Natural killer cell (primary cell): ENCODE measurements at regions not wholly inside any gene's neighbourhood (a gene's known extent, or its start where the extent isn't known, plus 50 kb on each side); places are given as distances from the start of the nearest gene placed in this dataset.

Source experiments
- ATAC-seq, 3 donors: fragments of 150-1000 bp in 2 of 3; fragments of 200-7000 bp in 1 of 3; cut with Tn5 transposase; 1 replicate in 1 of 3; 2 replicates in 2 of 3; pipeline ENCODE4 v1.10.0; 2021; ENCODE audit warnings: mild to moderate bottlenecking in 2 of 3, moderate library complexity in 2 of 3
- DNase-seq, 2 donors: peaks; one replicate each; pipeline versions ENCODE4 v3.0.0 to v3.0.0-alpha.2; 2013 to 2021; ENCODE audit warnings: mixed read lengths in 1 of 2
- H3K27ac ChIP-seq: one replicate; pipeline ENCODE4 v1.5.1; 2013; ENCODE audit warnings: mild to moderate bottlenecking, low read length
- H3K27me3 ChIP-seq: one replicate; pipeline ENCODE4 v1.6.1; 2013; ENCODE audit warnings: low read length; ENCODE audit not compliant: control insufficient read depth, insufficient read depth
- H3K36me3 ChIP-seq: one replicate; pipeline ENCODE4 v1.6.1; 2013; ENCODE audit warnings: low read length; ENCODE audit not compliant: control insufficient read depth, insufficient read depth
- H3K4me1 ChIP-seq: one replicate; pipeline ENCODE4 v1.6.1; 2013; ENCODE audit warnings: low read length; ENCODE audit not compliant: control insufficient read depth, insufficient read depth
- H3K4me3 ChIP-seq: one replicate; pipeline ENCODE4 v1.5.1; 2013; ENCODE audit warnings: low read length
- H3K9me3 ChIP-seq: one replicate; pipeline ENCODE4 v1.6.1; 2013; ENCODE audit warnings: low read length; ENCODE audit not compliant: control insufficient read depth, insufficient read depth
- H3K27ac Mint-ChIP-seq, 2 donors: one replicate each; pipeline ENCODE4 v1.8.0; 2022; ENCODE audit warnings: mild to moderate bottlenecking in 2 of 2, mixed read lengths in 2 of 2, moderate library complexity in 1 of 2
- H3K27me3 Mint-ChIP-seq, 2 donors: one replicate each; pipeline ENCODE4 v1.8.0; 2022; ENCODE audit warnings: low read depth in 2 of 2, mixed read lengths in 2 of 2
- H3K36me3 Mint-ChIP-seq: one replicate; pipeline ENCODE4 v1.8.0; 2022; ENCODE audit warnings: mixed read lengths
- H3K4me1 Mint-ChIP-seq, 2 donors: one replicate each; pipeline ENCODE4 v1.8.0; 2022; ENCODE audit warnings: mixed read lengths in 2 of 2
- H3K4me3 Mint-ChIP-seq: one replicate; pipeline ENCODE4 v1.8.0; 2022; ENCODE audit warnings: mild to moderate bottlenecking, moderate library complexity, mixed read lengths
- H3K9me3 Mint-ChIP-seq, 2 donors: one replicate each; pipeline ENCODE4 v1.8.0; 2022; ENCODE audit warnings: mixed read lengths in 2 of 2
- CTCF ChIP-seq: fragments of 200-600 bp; IDR thresholded peaks from one replicate; pipeline ENCODE4 v1.8.0; 2022; ENCODE audit warnings: antibody characterized with exemption
- WGBS: methylation state at CpG from one replicate; pipeline ENCODE4 v1.1.7; 2013; ENCODE audit warnings: missing lambda C conversion rate; ENCODE audit not compliant: insufficient coverage; 5-methylcytosine and 5-hydroxymethylcytosine counted together
- intact Hi-C: fragments of 100-400 bp; cut with micrococcal nuclease; formaldehyde crosslinking; loops from one replicate; pipeline ENCODE4 v1.14.2; 2022

- no peaks in the 10 kb centered on the region for H3K9me3 ChIP-seq
- Mint-ChIP-seq H3K9me3 (peaks cover 3 to 7% of the 10 kb centered on the region in 2 donors), H3K27me3 (no peaks in the 10 kb centered on the region), H3K4me1 (no peaks in the 10 kb centered on the region), H3K27ac (no peak overlapping the region), H3K36me3 (no peaks in the 10 kb centered on the region), H3K4me3 (no peak overlapping the region)
- H3K27me3 ChIP-seq, result no peaks in the 10 kb centered on the region
- no peak for TF ChIP-seq CTCF
- no peak for DNase-seq
- WGBS, result 80% methylated on average over 5 of the region's 5 CpGs
- H3K4me3 ChIP-seq, result no peak overlapping the region
- no peak overlapping the region for H3K27ac ChIP-seq
- ATAC-seq, result no peak
- intact Hi-C loops, result no loop called here
- H3K36me3 ChIP-seq, result no peaks in the 10 kb centered on the region
- H3K4me1 ChIP-seq, result no peaks in the 10 kb centered on the region
Measured at GRCh38 chr14:53608369-53608768, 348.3 kb downstream of the BMP4 start.

GRCh38 chr14:53606203-53606602, 350.4 kb downstream of the BMP4 start:
- Mint-ChIP-seq H3K27me3 (no peaks in the 10 kb centered on the region), H3K4me3 (no peak overlapping the region), H3K36me3 (no peaks in the 10 kb centered on the region), H3K9me3 (peaks cover 10% of the 10 kb centered on the region in 2 donors), H3K4me1 (no peaks in the 10 kb centered on the region), H3K27ac (no peak overlapping the region)
- Histone ChIP-seq H3K27ac (no peak overlapping the region), H3K9me3 (no peaks in the 10 kb centered on the region), H3K27me3 (no peaks in the 10 kb centered on the region), H3K36me3 (no peaks in the 10 kb centered on the region), H3K4me3 (no peak overlapping the region), H3K4me1 (no peaks in the 10 kb centered on the region)
- ATAC-seq, result no peak
- 86% methylated on average over 1 of the region's 1 CpG for WGBS
- no peak for DNase-seq
- TF ChIP-seq CTCF, result no peak
- intact Hi-C loops, result no loop called here

GRCh38 chr14:53605562-53605961, 351.1 kb downstream of the BMP4 start:
- no peaks in the 10 kb centered on the region for H3K4me1 Mint-ChIP-seq
- ATAC-seq, result no peak
- H3K9me3 Mint-ChIP-seq, result peaks cover 10% of the 10 kb centered on the region in 2 donors

More at GRCh38 chr14:53605562-53605961, 351.1 kb downstream of the BMP4 start:
- Mint-ChIP-seq H3K36me3 (no peaks in the 10 kb centered on the region), H3K27ac (no peak overlapping the region), H3K27me3 (no peaks in the 10 kb centered on the region), H3K4me3 (no peak overlapping the region)
- intact Hi-C loops, result no loop called here
- no peaks in the 10 kb centered on the region for H3K36me3 ChIP-seq
- no peak overlapping the region for H3K27ac ChIP-seq
- TF ChIP-seq CTCF, result no peak
- H3K4me3 ChIP-seq, result no peak overlapping the region
- H3K4me1 ChIP-seq, result no peaks in the 10 kb centered on the region
- no peaks in the 10 kb centered on the region for H3K27me3 ChIP-seq
- DNase-seq, result no peak
- H3K9me3 ChIP-seq, result no peaks in the 10 kb centered on the region
